ENCODE measurements at regions not wholly inside any gene's neighbourhood (a gene's known extent, or its start where the extent isn't known, plus 50 kb on each side); places are given as distances from the start of the nearest gene placed in this dataset.

DNA sequence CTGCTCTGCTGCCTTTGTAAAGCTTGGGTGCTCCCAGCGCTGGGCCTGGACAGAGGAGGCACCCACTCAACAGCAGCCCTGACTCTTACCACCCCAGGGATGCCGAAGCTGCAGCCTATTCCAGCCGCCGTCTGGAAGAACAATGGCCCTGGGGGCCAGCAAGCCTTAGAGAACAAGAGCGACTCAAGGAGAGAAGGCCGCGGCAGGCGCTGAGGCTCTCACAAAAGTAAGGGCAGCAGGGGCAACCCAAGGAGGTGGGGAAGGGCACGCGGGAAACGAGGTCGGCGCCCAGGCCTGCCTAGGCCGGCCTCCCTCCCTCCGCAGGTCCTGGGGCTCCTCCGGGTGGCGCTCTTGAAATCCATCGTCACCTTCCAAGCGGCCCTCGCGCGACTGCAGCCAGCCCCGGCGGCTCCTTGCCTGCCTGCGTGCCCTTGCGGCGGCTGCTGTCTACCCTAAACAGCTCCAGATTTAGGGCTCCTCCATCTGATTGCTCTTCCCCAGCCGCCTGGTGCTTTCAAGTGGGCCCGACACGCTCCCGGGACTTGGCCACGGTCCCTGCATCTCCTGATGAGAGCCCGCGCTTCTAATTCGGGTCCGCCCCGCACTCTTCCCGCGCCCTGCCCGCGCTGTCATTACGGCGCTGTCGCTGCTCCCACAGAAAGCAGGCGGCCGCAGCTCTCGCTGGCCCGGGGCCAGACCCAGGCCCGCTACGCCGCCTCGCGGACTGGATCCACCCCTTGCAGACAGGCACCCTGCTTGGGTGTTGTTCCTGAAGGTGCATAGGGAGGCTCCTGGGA is 213.3 kb downstream of the SEMA6A start:
- DNase-seq, result peak; percentile 58

DNA sequence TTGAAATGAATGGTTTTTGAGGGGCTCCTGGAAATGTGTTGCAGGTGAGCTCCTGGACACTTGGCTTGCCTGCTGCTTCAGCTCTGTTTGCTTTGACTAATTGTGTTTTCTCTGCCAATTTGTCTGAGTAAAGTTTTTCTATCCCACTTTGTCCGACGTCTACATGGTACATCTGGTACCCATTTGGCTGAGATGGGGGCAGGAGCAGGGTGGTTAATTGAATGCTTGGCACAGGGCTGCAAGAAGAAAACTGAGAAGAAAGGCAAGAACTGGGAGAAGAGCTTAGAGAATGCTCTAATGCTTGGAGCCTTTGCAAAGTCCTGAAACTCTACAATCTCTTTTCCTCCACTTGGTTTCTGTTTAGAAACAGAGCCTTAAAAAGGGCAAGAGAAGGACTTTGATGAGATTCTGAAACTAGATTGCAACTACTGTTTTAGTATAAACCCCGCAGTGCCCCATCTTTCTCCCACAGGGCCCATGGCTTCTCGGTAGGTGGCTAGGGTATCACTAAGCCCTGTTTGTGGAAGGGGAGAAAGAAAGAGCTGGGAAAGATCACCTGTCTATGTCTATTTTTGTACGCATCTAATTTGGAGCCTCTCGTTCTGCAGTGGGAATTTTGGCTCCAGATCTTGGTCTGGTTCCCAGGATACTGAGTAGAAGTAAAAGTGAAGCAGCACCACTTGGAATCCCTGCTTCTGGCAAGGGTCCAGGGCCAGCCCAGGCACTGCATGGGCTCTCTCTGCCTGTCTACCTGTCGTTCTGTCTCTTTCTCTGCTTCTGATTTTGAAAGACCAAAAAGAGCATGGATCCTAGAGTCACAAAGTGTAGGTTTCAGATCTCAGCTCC is 214.4 kb downstream of the SEMA6A start:
- peak; percentile 57 for DNase-seq

DNA sequence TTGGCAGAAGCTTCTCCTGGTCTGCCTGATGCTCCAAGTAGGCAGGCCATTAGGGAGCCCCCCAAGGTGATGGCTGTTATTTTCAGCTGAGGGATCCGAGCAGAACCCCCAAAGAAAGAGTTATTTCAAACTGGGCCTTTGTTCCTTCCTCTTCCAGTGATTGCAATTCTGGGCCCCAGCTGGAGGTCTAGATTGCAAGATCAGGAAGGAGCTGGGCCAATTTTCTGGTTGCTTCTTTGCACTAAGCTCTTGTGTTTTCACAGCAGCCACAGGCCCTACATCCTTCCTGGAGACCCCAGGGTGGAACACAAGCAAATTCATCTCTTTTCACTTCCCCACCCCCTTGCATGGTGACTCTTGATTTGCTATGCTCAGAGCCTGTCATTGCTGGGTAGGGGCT is 215.0 kb downstream of the SEMA6A start:
- DNase-seq, result no peak

DNA sequence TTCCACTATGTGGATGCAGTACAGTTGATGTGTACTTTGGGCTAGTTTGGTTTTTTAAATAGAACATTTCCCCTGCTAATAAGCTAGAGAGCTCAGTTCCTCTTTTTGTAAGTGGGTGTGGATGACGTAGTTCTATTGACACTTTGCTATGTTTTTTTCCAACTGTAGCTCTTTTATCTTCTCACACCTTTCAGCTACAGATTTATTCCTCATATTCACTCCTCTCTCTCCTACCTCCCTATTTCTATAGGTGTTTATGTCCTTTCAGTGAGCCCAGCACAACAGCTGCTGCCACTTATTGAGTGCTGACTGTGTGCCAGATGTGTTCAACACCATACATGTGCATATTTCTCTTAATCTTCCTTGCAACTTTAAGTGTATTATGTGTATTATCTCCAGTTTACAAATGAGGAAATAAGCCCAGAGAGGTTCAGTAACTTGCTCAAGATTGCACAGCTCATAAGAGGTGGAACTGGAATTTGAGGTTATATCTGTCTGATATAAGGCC is 215.7 kb downstream of the SEMA6A start:
- no peak for DNase-seq

DNA sequence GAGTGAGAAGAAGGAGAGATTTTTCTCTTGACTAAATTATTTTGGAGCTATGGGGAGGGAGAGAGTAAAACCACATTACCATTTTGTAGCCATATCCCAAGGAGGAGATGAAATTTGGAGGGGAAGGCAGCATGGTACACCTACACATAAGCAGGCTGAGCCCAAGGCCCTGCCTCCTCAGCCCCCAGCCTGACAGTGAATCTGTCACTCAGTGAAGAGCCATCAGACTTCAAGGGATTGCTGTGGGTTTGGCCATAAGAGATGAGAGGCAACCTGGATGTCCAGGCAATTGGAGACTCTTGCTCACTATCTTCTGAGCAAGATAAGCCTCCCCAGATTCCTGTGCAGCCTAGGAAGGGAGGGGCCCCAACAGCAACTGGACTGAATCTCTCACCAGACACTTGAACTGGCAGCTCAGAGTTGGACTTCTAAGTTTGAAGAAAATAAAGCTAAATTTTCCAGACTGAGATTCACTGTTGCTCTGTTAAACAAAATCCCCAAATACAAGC is 216.6 kb downstream of the SEMA6A start:
- DNase-seq, result no peak

DNA sequence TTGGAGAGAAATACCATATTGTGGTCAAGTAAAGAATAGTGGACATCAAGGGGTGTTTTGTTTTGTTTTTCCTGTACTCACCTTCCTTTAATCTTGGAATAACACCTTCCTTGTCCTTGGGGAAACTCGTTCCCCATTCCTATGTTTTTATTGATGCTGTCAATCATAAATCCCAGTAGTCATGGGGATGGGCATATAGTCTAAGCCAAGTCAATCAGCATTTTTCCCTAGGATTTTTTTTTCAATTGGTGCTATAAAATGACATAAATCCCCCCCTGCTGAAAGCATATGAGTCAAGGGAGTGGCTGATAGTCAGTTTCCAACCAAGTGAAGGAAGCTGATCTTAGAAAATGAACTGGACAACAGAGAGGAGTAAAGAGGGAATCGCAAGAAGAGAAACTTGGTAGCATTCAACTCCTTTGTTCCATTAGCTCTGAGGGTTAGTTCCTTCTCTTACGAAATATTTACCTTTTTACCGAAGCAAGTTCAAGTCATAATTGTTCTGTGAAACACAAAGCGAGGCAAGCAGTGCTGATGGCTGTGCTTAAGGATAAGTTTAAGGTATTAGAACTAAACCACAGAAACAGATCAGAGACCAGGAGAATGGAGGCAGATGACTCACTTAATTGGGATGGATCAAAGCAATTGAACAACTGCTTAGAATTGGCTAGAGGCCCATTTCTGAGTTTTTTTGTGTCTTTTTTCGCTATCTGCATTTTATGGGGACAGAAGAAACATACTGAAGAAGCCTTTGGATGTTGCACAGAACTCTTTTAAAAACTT is 218.6 kb downstream of the SEMA6A start:
- DNase-seq, result no peak

DNA sequence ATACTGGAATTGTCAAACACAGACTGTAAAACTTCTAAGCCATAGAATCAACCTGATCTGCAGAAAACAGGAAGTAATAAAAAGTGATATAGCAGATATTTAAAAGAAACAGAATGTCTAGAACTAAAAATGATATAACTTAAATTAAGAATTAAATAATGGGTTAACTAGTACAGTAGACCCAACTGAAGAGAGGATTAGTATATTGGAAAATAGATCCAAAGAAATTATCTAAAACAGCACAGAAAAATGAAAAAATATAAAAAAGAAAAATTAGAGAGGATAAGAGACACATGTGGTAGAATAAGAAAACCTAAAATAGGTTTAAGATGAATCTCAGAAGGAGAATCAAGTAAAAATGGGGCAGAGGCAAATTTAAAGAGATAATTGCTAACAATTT is 219.9 kb downstream of the SEMA6A start:
- no peak for DNase-seq

DNA sequence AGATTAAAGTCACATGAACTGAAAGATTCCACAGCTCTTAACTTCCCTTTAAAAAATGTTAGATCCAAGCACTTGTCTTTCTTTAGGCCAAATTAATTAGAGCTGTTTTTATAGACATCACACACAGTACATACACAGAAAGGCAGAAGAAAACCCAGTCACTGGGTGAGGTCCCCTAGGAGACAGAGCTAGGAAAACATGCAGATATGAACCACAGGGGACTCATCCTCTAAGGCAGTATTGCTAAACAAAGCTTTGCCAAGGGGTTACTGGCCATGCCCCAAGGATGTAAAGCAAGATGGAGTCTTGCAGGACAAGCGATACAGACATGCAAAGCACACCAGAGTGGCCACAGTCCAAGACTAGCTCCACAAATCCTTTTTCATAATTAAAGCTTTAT is 227.0 kb downstream of the SEMA6A start:
- DNase-seq, result no peak

DNA sequence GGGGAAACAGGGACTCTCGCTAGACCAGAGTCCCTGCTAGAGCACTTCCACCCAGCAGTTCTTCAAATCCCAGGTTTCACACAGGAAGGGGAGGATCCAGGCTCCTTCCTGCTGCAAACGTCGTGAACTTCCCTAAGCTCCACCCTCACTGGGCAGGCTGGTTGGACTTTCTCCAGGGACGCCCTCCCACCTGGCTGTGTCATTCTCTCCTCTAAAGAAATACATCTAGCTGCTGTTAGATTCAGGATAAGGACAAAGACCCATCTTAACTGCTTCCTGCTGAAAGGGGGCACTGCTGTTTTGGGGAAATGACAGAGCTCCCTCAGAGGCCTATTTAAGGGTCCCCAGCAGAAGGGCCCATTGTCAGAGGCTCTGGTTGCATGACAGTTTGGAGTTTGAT is 230.7 kb downstream of the SEMA6A start:
- DNase-seq, result peak; percentile 38

All from right hindlimb (tissue), 1 donor.